Naive B cell (primary cell): ENCODE measurements at regions not wholly inside any gene's neighbourhood (a gene's known extent, or its start where the extent isn't known, plus 50 kb on each side); places are given as distances from the start of the nearest gene placed in this dataset.
"Not testable (repeated sequence)": the region's sequence is repeated elsewhere in the genome, so short reads cannot be mapped to it uniquely, and the experiment has no call there.

Experiments used
- ATAC-seq, 2 donors: fragments of 150-1000 bp; cut with Tn5 transposase; 2 replicates each; pipeline ENCODE4 v1.10.0; 2021; ENCODE audit warnings: low read depth in 2 of 2, mild to moderate bottlenecking in 2 of 2, moderate library complexity in 2 of 2
- DNase-seq: peaks from one replicate; pipeline ENCODE4 v3.0.0; 2022
- H3K27ac Mint-ChIP-seq, 6 donors: one replicate each; pipeline ENCODE4 v1.8.0; 2020 to 2022; ENCODE audit warnings: mild to moderate bottlenecking in 6 of 6, mixed read lengths in 6 of 6, moderate library complexity in 5 of 6, inconsistent platforms in 2 of 6
- H3K27me3 Mint-ChIP-seq, 3 donors: one replicate each; pipeline ENCODE4 v1.8.0; 2021 to 2022; ENCODE audit warnings: mixed read lengths in 3 of 3, mild to moderate bottlenecking in 1 of 3
- H3K36me3 Mint-ChIP-seq, 2 donors: one replicate each; pipeline ENCODE4 v1.8.0; 2020 to 2022; ENCODE audit warnings: mixed read lengths in 2 of 2, inconsistent platforms in 1 of 2, mild to moderate bottlenecking in 1 of 2
- H3K4me1 Mint-ChIP-seq, 3 donors: one replicate each; pipeline ENCODE4 v1.8.0; 2020 to 2022; ENCODE audit warnings: mixed read lengths in 3 of 3, inconsistent platforms in 1 of 3, mild to moderate bottlenecking in 1 of 3, moderate library complexity in 1 of 3
- H3K4me3 Mint-ChIP-seq, 8 donors: one replicate each; pipeline ENCODE4 v1.8.0; 2020 to 2022; ENCODE audit warnings: mild to moderate bottlenecking in 8 of 8, mixed read lengths in 8 of 8, moderate library complexity in 8 of 8, inconsistent platforms in 2 of 8
- H3K9me3 Mint-ChIP-seq, 7 donors: one replicate each; pipeline ENCODE4 v1.8.0; 2020 to 2022; ENCODE audit warnings: mixed read lengths in 7 of 7, mild to moderate bottlenecking in 5 of 7, inconsistent platforms in 2 of 7, moderate library complexity in 1 of 7

DNA sequence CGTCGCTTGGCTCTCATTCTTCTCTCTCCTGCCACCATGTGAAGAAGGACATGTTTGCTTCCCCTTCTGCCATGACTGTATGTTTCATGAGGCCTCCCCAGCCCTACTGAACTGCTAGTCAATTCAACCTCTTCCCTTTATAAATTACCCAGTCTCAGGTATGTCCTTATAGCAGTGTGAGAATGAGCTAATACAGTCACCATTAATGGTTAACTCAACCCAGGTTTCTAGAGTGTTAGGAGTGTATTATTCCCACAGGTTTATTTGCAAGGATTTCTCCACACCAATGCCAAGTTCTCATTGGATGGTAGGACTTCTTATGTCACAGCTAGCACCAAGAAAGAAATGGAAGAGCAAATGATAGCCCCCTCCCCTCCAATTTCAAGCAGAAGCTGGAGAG lies 71.9 kb downstream of the DYNAP start:
- H3K36me3 Mint-ChIP-seq, result no peaks in the 10 kb centered on the region
- H3K4me1 Mint-ChIP-seq, result no peaks in the 10 kb centered on the region
- peaks cover 7 to 13% (median 13%) of the 10 kb centered on the region in 3 donors for H3K27me3 Mint-ChIP-seq
- peaks cover 0 to 12% (median 5%) of the 10 kb centered on the region in 7 donors for H3K9me3 Mint-ChIP-seq
- no peak overlapping the region for H3K4me3 Mint-ChIP-seq
- DNase-seq, result no peak
- ATAC-seq, result no peak
- peak overlapping the region in 1 of 6 donors; percentile 5 for H3K27ac Mint-ChIP-seq

GRCh38 chr18:54669701-54670100 lies 78.7 kb downstream of the DYNAP start:
- not testable (repeated sequence) for H3K4me3 Mint-ChIP-seq, H3K9me3 Mint-ChIP-seq, H3K36me3 Mint-ChIP-seq, ATAC-seq, H3K4me1 Mint-ChIP-seq, H3K27ac Mint-ChIP-seq, DNase-seq
- H3K27me3 Mint-ChIP-seq, result peaks cover 0 to 19% (median 3%) of the 10 kb centered on the region in 3 donors

GRCh38 chr18:54671291-54671881 lies 80.3 kb downstream of the DYNAP start:
- DNase-seq, result peak; percentile 14
- Mint-ChIP-seq H3K27ac (no peak overlapping the region), H3K9me3 (peaks cover 0 to 4% (median 0%) of the 10 kb centered on the region in 7 donors), H3K4me3 (no peak overlapping the region), H3K27me3 (peaks cover 0 to 19% (median 3%) of the 10 kb centered on the region in 3 donors), H3K4me1 (no peaks in the 10 kb centered on the region), H3K36me3 (no peaks in the 10 kb centered on the region)
- no peak for ATAC-seq

DNA sequence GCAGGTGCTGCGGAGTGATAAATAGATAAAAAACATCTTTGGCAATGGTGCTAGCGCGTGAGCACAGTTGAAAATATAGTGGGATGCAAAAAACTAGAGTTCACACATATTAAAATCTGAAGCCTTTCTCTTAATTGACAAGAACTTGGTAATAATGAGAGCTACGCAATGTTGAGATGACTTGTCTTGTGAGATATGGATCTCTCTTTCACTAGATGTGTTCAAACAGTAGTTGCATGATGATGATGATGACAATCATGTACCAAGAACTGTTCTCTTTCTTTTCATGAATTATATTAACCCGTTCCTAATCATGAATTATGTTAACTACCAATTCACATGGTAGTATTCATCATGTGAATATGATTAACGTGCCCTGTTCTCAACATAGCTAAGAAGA lies 81.1 kb downstream of the DYNAP start:
- Mint-ChIP-seq H3K36me3 (no peaks in the 10 kb centered on the region), H3K9me3 (peaks cover 0 to 7% (median 0%) of the 10 kb centered on the region in 7 donors)
- no peak for ATAC-seq

DNA sequence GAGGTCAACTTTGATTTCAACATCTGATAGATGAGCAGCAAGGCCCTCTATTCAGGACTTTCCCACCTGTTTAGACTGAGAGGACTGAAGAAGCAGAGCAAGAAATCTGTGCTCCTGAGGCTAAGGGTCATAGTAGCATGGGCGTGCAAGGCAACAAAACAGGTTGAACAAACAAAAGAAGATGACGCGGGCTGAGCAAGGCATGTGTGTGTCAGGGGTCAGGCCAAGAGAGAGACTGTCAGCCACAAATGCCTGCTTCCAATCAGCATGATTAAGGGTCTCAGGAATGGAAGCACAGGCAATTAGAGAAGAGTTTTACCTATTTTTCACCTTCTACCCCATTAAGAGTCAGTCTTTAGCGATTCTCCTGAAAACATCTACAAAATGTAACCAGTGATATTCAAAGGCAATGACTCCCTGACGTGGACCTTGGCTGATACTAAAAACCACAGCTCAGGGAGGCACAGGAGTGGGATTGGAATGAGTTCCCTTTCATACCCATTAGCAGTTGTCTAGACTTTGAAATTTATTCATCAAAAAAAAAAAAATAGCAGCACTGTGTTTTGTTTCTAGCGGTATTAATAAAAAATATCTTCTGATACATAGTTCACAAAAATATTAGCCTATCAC lies 81.9 kb downstream of the DYNAP start:
- H3K27me3 Mint-ChIP-seq, result peaks cover 0 to 13% (median 3%) of the 10 kb centered on the region in 3 donors
- peaks cover 0 to 7% (median 0%) of the 10 kb centered on the region in 7 donors for H3K9me3 Mint-ChIP-seq
- H3K4me3 Mint-ChIP-seq, result no peak overlapping the region
- no peaks in the 10 kb centered on the region for H3K4me1 Mint-ChIP-seq
- no peak for DNase-seq
- no peak for ATAC-seq
- no peak overlapping the region for H3K27ac Mint-ChIP-seq
- H3K36me3 Mint-ChIP-seq, result no peaks in the 10 kb centered on the region

More for the DNA sequence above, 81.1 kb downstream of the DYNAP start:
- H3K4me1 Mint-ChIP-seq, result no peaks in the 10 kb centered on the region
- no peak for DNase-seq
- no peak overlapping the region for H3K27ac Mint-ChIP-seq
- peaks cover 0 to 19% (median 3%) of the 10 kb centered on the region in 3 donors for H3K27me3 Mint-ChIP-seq
- no peak overlapping the region for H3K4me3 Mint-ChIP-seq

DNA sequence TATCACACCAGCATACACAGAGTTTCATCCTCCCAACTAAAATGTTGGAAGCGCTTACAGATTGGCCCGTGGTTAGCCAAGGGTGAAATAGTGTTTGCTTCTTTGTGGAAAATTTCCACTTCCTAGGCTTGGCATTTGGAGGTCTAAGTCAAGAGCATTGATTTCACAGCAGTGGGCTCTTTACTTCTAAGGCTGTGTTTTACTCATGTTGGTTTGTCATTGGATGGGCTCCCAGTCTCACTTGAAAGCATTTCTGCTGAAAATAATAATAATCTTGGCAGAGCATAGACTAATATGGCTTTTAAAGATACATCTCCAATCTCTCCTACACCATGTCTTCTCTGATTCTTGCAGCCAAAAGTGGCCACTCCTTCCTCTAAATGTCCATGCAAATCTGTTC lies 82.9 kb downstream of the DYNAP start:
- Mint-ChIP-seq H3K27ac (no peak overlapping the region), H3K9me3 (peaks cover 0 to 7% (median 0%) of the 10 kb centered on the region in 7 donors), H3K4me1 (no peaks in the 10 kb centered on the region), H3K36me3 (no peaks in the 10 kb centered on the region), H3K4me3 (no peak overlapping the region), H3K27me3 (peaks cover 0 to 7% (median 3%) of the 10 kb centered on the region in 3 donors)
- DNase-seq (no peak), ATAC-seq (no peak)

GRCh38 chr18:54675076-54675475 lies 84.0 kb downstream of the DYNAP start:
- Mint-ChIP-seq H3K27ac (no peak overlapping the region), H3K9me3 (peaks cover 0 to 7% (median 0%) of the 10 kb centered on the region in 7 donors), H3K4me1 (no peaks in the 10 kb centered on the region), H3K36me3 (no peaks in the 10 kb centered on the region), H3K27me3 (peaks cover 0 to 4% (median 3%) of the 10 kb centered on the region in 3 donors), H3K4me3 (no peak overlapping the region)
- ATAC-seq (no peak), DNase-seq (no peak)

GRCh38 chr18:54679318-54680149 lies 88.5 kb downstream of the DYNAP start:
- ATAC-seq, result no peak
- Mint-ChIP-seq H3K4me3 (no peak overlapping the region), H3K27ac (no peak overlapping the region), H3K36me3 (no peaks in the 10 kb centered on the region), H3K27me3 (no peaks in the 10 kb centered on the region), H3K4me1 (no peaks in the 10 kb centered on the region), H3K9me3 (peaks cover 0 to 7% (median 0%) of the 10 kb centered on the region in 7 donors)
- DNase-seq, result no peak

DNA sequence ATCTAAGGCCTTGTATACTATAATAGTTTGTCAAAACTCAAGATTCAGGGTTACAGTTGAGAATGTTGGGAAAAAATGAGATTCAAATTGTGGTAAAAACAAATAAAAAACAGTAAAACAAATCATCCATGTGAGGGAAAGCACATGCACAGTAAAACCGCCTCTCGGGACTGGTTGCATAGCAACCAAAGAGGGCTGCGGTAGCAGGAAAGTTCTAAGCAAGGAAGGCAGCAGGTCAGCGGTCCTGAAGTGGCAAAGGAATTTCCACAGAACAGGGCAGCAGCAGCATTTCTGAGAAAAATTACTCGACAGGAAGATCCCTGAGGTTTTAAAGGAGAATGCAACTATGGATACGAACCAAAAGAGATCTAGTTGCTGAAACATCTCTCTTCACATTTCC lies 93.7 kb downstream of the DYNAP start:
- Mint-ChIP-seq H3K9me3 (peaks cover 0 to 2% (median 0%) of the 10 kb centered on the region in 7 donors), H3K4me3 (no peak overlapping the region)

DNA sequence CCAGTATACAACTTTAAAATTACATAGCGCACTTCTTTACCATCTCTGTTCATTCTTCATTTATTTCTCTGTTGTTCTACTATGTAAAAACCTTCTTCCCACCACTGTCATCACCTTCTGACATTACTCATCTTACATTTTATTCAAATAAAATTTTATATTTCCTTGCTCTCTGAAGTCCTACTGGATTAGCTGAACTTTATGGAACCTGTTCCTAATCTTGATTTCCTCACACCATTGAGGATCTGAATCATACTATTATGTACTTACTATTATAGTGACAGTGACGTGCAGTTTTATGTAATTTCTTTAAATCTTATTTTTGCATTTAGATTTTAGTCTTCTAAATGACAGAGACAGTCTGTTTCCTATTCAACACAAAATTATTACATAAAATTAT lies 98.3 kb downstream of the DYNAP start:
- Mint-ChIP-seq H3K4me1 (no peaks in the 10 kb centered on the region), H3K9me3 (peaks cover 0 to 2% (median 0%) of the 10 kb centered on the region in 7 donors), H3K27ac (no peak overlapping the region), H3K36me3 (no peaks in the 10 kb centered on the region), H3K27me3 (peaks cover 0 to 6% (median 4%) of the 10 kb centered on the region in 3 donors), H3K4me3 (no peak overlapping the region)
- no peak for ATAC-seq
- DNase-seq, result no peak

More for the DNA sequence above, 93.7 kb downstream of the DYNAP start:
- ATAC-seq (no peak), DNase-seq (no peak)
- Mint-ChIP-seq H3K27me3 (peaks cover 0 to 6% (median 0%) of the 10 kb centered on the region in 3 donors), H3K36me3 (no peaks in the 10 kb centered on the region), H3K4me1 (no peaks in the 10 kb centered on the region), H3K27ac (no peak overlapping the region)

- Mint-ChIP-seq H3K27me3 (peaks cover 0 to 6% (median 4%) of the 10 kb centered on the region in 3 donors), H3K9me3 (peaks cover 0 to 3% (median 0%) of the 10 kb centered on the region in 7 donors), H3K27ac (no peak overlapping the region), H3K4me1 (no peaks in the 10 kb centered on the region), H3K36me3 (no peaks in the 10 kb centered on the region), H3K4me3 (no peak overlapping the region)
- DNase-seq, result no peak
- no peak for ATAC-seq
Observed at GRCh38 chr18:54690198-54690597, 99.2 kb downstream of the DYNAP start.

DNA sequence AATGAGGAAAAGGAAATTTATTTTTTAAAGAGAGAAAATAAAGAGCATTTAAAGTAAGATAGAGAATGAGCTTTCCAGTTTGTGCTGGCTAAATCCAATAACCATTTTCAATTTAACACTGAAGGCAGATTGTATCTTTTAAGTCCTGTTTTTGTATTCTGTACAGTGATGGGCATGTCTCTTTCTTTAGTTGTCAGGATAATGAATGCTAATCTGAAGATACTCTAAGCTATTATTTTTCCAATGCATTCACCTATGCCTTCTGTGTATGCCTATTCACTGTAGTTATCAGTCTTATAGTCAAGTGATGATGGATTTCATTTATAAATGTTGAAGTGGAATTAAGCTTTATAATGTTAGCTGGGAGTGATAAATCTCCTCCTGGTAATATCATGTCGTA lies 101.4 kb downstream of the DYNAP start:
- H3K27me3 Mint-ChIP-seq, result peaks cover 0 to 6% (median 4%) of the 10 kb centered on the region in 3 donors

DNA sequence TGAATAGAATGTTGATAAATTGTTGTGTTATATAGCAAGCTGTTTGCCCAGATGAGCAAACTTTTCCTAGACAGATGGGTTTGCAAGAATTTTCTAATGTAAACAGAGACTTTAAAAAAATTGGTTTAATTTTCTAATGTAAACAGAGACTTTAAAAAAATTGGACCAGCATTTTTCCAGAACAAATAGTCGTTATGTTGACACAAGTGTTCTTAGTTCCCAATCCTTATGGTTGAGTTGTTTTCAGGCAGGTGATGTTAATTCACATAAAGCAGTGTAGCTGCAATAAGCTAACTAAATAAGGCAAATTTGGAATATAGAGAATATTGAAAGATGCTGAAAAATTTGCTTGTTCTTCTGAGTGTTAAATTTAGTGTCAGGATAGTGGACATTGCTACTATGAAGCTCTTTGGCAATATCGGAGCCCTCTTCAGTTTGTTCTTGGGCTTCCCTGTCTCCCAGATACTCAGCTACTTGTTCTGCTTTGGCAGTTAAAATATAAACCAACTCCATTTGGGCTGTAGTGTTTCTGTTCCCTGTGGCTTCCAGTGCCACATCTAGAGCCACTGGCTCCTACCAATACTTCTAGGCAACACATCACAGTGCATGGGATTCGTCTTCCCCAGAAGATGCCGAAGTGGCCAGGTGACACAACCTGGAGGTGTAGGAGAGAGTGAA lies 105.7 kb downstream of the DYNAP start:
- ATAC-seq (no peak), DNase-seq (no peak)
- Mint-ChIP-seq H3K9me3 (peaks cover 0 to 3% (median 0%) of the 10 kb centered on the region in 7 donors), H3K4me1 (no peaks in the 10 kb centered on the region), H3K27me3 (no peaks in the 10 kb centered on the region), H3K27ac (no peak overlapping the region), H3K4me3 (no peak overlapping the region), H3K36me3 (no peaks in the 10 kb centered on the region)

More for the DNA sequence above, 101.4 kb downstream of the DYNAP start:
- no peak for DNase-seq
- Mint-ChIP-seq H3K36me3 (no peaks in the 10 kb centered on the region), H3K4me1 (no peaks in the 10 kb centered on the region), H3K9me3 (peaks cover 0 to 3% (median 0%) of the 10 kb centered on the region in 7 donors), H3K27ac (no peak overlapping the region), H3K4me3 (no peak overlapping the region)
- ATAC-seq, result no peak
